K562 (cell line): ENCODE measurements at regions not wholly inside any gene's neighbourhood (a gene's known extent, or its start where the extent isn't known, plus 50 kb on each side); places are given as distances from the start of the nearest gene placed in this dataset.

Experiments
- ATAC-seq: fragments of 200-7000 bp; cut with Tn5 transposase; 3 replicates; pipeline ENCODE4 v1.9.1; 2020; ENCODE audit warnings: moderate library complexity
- BruUV-seq: library from RNA; stranded (reverse); fragments of 400-500 nt; replicated peaks from 2 replicates; lab custom pipeline; 2021; lab: Mats Ljungman, UMichigan
- CTCF ChIA-PET: fragments of 300-600 bp; formaldehyde crosslinking; extraction: SDS; loops from one replicate; lab custom pipeline; 2021; ENCODE audit warnings: low intra/inter-chr PET ratio; lab: Yijun Ruan, JAX
- POLR2A ChIA-PET: fragments of 300-600, 350-650 bp; sonication (Branson Sonifier 250); formaldehyde crosslinking; extraction: SDS; loops from one replicate; lab custom pipeline; 2021; ENCODE audit warnings: antibody characterized with exemption, inconsistent platforms; lab: Yijun Ruan, JAX
- DNase-seq, 4 experiments: peaks; one replicate each; pipeline versions ENCODE4 v3.0.0 to v3.0.0-alpha.2; 2011 to 2018; ENCODE audit warnings: low spot score in 3 of 4, mixed read lengths in 3 of 4; ENCODE audit errors: extremely low read depth in 1 of 4
- FAIRE-seq: peaks from 2 replicates; lab custom pipeline; 2011; peaks lifted over from hg19 to GRCh38; lab: Jason Lieb, UNC
- H2AFZ ChIP-seq: 2 replicates; pipeline ENCODE4 v1.6.0; 2011; ENCODE audit warnings: low read depth, low read length, control low read depth, inconsistent platforms
- H3K27ac ChIP-seq: fragments of 200-600 bp; 3 replicates; pipeline ENCODE4 v1.8.0; 2011; ENCODE audit warnings: low read depth, mild to moderate bottlenecking, control low read depth, inconsistent platforms, low read length, moderate library complexity, mixed read lengths; ENCODE audit errors: extremely low read depth
- H3K27me3 ChIP-seq, 2 experiments: fragments of 300-600 bp in 1 of 2; 2 replicates in 1 of 2; 3 replicates in 1 of 2; pipeline versions ENCODE4 v1.6.0 to v1.8.0; 2011; ENCODE audit warnings: inconsistent platforms in 2 of 2, low read length in 2 of 2, mild to moderate bottlenecking in 1 of 2, mixed read lengths in 1 of 2, moderate library complexity in 1 of 2; ENCODE audit not compliant: control insufficient read depth in 2 of 2, insufficient read depth in 2 of 2
- H3K36me3 ChIP-seq: fragments of 300-600 bp; 3 replicates; pipeline ENCODE4 v1.8.0; 2011; ENCODE audit warnings: mild to moderate bottlenecking, low read length, inconsistent platforms; ENCODE audit not compliant: control insufficient read depth, insufficient read depth
- H3K4me1 ChIP-seq, 2 experiments: fragments of 200-600 bp in 1 of 2; replicated peaks in 1 of 2; 2 replicates in 1 of 2; 3 replicates in 1 of 2; pipeline versions ENCODE4 v1.5.1 to v1.8.0; 2011; ENCODE audit warnings: inconsistent platforms in 2 of 2, low read length in 2 of 2, mild to moderate bottlenecking in 1 of 2, mixed read lengths in 1 of 2, moderate library complexity in 1 of 2; ENCODE audit not compliant: control insufficient read depth in 2 of 2, insufficient read depth in 2 of 2
- H3K4me2 ChIP-seq: 2 replicates; pipeline ENCODE4 v1.6.1; 2011; ENCODE audit warnings: low read length, control low read depth, inconsistent platforms, mixed read lengths; ENCODE audit not compliant: insufficient read depth
- H3K4me3 ChIP-seq: fragments of 200-600 bp; sonication (generic), shearing (Covaris generic); 2 replicates; pipeline ENCODE4 v1.5.1; 2016; ENCODE audit warnings: control low read depth, inconsistent platforms
- H3K79me2 ChIP-seq: fragments of 200-600 bp; 3 replicates; pipeline ENCODE4 v1.8.0; 2011; ENCODE audit warnings: low read length, inconsistent platforms; ENCODE audit not compliant: control insufficient read depth, insufficient read depth
- H3K9ac ChIP-seq, 2 experiments: 2 replicates each; pipeline versions ENCODE4 v1.6.0 to v1.6.1; 2011; ENCODE audit warnings: low read depth in 2 of 2, low read length in 2 of 2, control low read depth in 1 of 2, inconsistent platforms in 1 of 2, mild to moderate bottlenecking in 1 of 2, mixed read lengths in 1 of 2; ENCODE audit not compliant: insufficient read depth in 1 of 2
- H3K9me1 ChIP-seq: one replicate; pipeline ENCODE4 v1.6.0; 2011; ENCODE audit warnings: inconsistent platforms, mild to moderate bottlenecking, low read length, moderate library complexity; ENCODE audit not compliant: control insufficient read depth, insufficient read depth
- H3K9me3 ChIP-seq: replicated peaks from 2 replicates; pipeline ENCODE4 v1.5.1; 2011; ENCODE audit warnings: low read depth, low read length, inconsistent platforms; ENCODE audit not compliant: control insufficient read depth, insufficient read depth
- H4K20me1 ChIP-seq: replicated peaks from 2 replicates; pipeline ENCODE4 v1.6.1; 2011; ENCODE audit warnings: low read length, inconsistent platforms, mixed read lengths; ENCODE audit not compliant: control insufficient read depth, insufficient read depth
- AFF4 ChIP-seq: sonication (generic); formaldehyde crosslinking; IDR thresholded peaks from 2 replicates; pipeline ENCODE4 v1.8.0; 2023; ENCODE audit warnings: mild to moderate bottlenecking, missing genetic modification reagents
- DACH1 ChIP-seq: fragments of 450-650 bp; IDR thresholded peaks from 2 replicates; pipeline ENCODE4 v1.6.1; 2018; ENCODE audit not compliant: partially characterized antibody
- FOXO4 ChIP-seq: fragments of 450-650 bp; formaldehyde crosslinking; IDR thresholded peaks from 2 replicates; pipeline ENCODE4 v1.4.0; 2020; ENCODE audit warnings: mild to moderate bottlenecking, moderate library complexity
- HMGXB4 ChIP-seq: sonication (generic); formaldehyde crosslinking; IDR thresholded peaks from 2 replicates; pipeline ENCODE4 v1.8.1; 2023; ENCODE audit warnings: mild to moderate bottlenecking, missing genetic modification reagents
- JUND ChIP-seq, 2 experiments: IDR thresholded peaks; 2 replicates in 1 of 2; 3 replicates in 1 of 2; pipeline ENCODE4 v1.6.1; 2011; ENCODE audit warnings: borderline replicate concordance in 2 of 2, low read depth in 2 of 2, low read length in 2 of 2, improper control_type of control experiment in 1 of 2, missing biosample characterization in 1 of 2, missing genetic modification characterization in 1 of 2, missing genetic modification reagents in 1 of 2
- MECOM ChIP-seq: fragments of 250-450 bp; sonication (Bioruptor Pico); IDR thresholded peaks from 2 replicates; pipeline ENCODE4 v1.8.0; 2022; ENCODE audit warnings: inconsistent platforms
- PTRF ChIP-seq: fragments of 450-650 bp; IDR thresholded peaks from 2 replicates; pipeline ENCODE4 v1.6.1; 2016; ENCODE audit warnings: mild to moderate bottlenecking, missing genetic modification characterization, missing compliant biosample characterization
- ZNF41 ChIP-seq: fragments of 250-450 bp; sonication (Bioruptor Pico); conservative IDR thresholded peaks from 2 replicates; pipeline ENCODE4 v1.4.0; 2020; ENCODE audit warnings: mild to moderate bottlenecking
- ZNF609 ChIP-seq: sonication (generic); formaldehyde crosslinking; IDR thresholded peaks from 2 replicates; pipeline ENCODE4 v1.8.1; 2023; ENCODE audit warnings: missing genetic modification reagents, mild to moderate bottlenecking, borderline replicate concordance
- whole genome bisulfite sequencing: fragments of 100-300 bp; shearing (Covaris generic); methylation state at CpG from one replicate; pipeline ENCODE4 v1.1.6; 2016; ENCODE audit warnings: low coverage, mixed read lengths; ENCODE audit not compliant: insufficient coverage; ENCODE audit errors: missing lambda C conversion rate; 5-methylcytosine and 5-hydroxymethylcytosine counted together
- in situ Hi-C: fragments of 300-500 bp; cut with MboI; formaldehyde crosslinking; loops from 4 replicates; pipeline ENCODE4 v1.15.0; 2018; ENCODE audit warnings: inconsistent platforms, mixed read lengths
- intact Hi-C: fragments of 100-400 bp; cut with micrococcal nuclease; formaldehyde crosslinking; loops from 2 replicates; pipeline ENCODE4 v1.14.2; 2022

GRCh38 chr20:7291323-7291943 lies 523.9 kb downstream of the BMP2 start:
- no peaks in the 10 kb centered on the region for H3K79me2 ChIP-seq
- H3K4me3 ChIP-seq = no peak overlapping the region
- in situ Hi-C loops = no loop called here
- no peak overlapping the region for H2AFZ ChIP-seq
- no peak overlapping the region for H3K9ac ChIP-seq
- H3K27me3 ChIP-seq = no peaks in the 10 kb centered on the region
- no peaks in the 10 kb centered on the region for H3K4me1 ChIP-seq
- no peak for ATAC-seq
- no peaks in the 10 kb centered on the region for H3K9me3 ChIP-seq
- 0% methylated on average over 2 of the region's 2 CpGs for WGBS
- intact Hi-C loops = no loop called here
- H4K20me1 ChIP-seq = no peaks in the 10 kb centered on the region
- DNase-seq = no peak
- ChIA-PET POLR2A (no interaction called here), CTCF (no interaction called here)
- no peaks in the 10 kb centered on the region for H3K36me3 ChIP-seq
- no peak for TF ChIP-seq ZNF41 (CRISPR knock-in tag)
- no peak for TF ChIP-seq JUND (IDR thresholded peaks at IDR 0.05; ENCODE audit: borderline replicate concordance, low read depth, low read length)
- TF ChIP-seq JUND (tag; IDR thresholded peaks at IDR 0.05; ENCODE audit: borderline replicate concordance, low read depth, low read length) = no peak
- TF ChIP-seq PTRF = no peak
- no peak for TF ChIP-seq DACH1
- TF ChIP-seq FOXO4 (CRISPR knock-in tag) = no peak
- TF ChIP-seq MECOM (CRISPR knock-in tag) = no peak
- no peak for TF ChIP-seq ZNF609 (CRISPR knock-in tag)
- no peak for TF ChIP-seq HMGXB4 (CRISPR knock-in tag)
- no peak for TF ChIP-seq AFF4
- no TSS peak for BruUV-seq
- no peak for FAIRE-seq
- H3K27ac ChIP-seq = no peak overlapping the region
- H3K4me2 ChIP-seq = no peak overlapping the region
- no peaks in the 10 kb centered on the region for H3K9me1 ChIP-seq
